Caco-2 (cell line): ENCODE measurements at regions not wholly inside any gene's neighbourhood (a gene's known extent, or its start where the extent isn't known, plus 50 kb on each side); places are given as distances from the start of the nearest gene placed in this dataset.

Experiments used
- BruUV-seq: library from RNA; stranded (reverse); fragments of 400-500 nt; replicated peaks from 2 replicates; lab custom pipeline; 2021; lab: Mats Ljungman, UMichigan
- CTCF ChIA-PET: fragments of 300-600 bp; sonication (Branson Sonifier 250); formaldehyde crosslinking; loops from one replicate; lab custom pipeline; 2022; ENCODE audit warnings: antibody characterized with exemption; lab: Charles Lee
- POLR2A ChIA-PET: fragments of 300-600 bp; sonication (Branson Sonifier 250); formaldehyde crosslinking; loops from one replicate; lab custom pipeline; 2022; ENCODE audit warnings: antibody characterized with exemption; lab: Charles Lee
- DNase-seq, 2 experiments: peaks; one replicate each; pipeline versions ENCODE4 v3.0.0 to v3.0.0-alpha.2; 2020 to 2022
- H3K27me3 ChIP-seq: replicated peaks from 2 replicates; pipeline ENCODE4 v1.6.0; 2011; ENCODE audit warnings: low read length; ENCODE audit not compliant: control insufficient read depth, insufficient read depth
- H3K36me3 ChIP-seq: 2 replicates; pipeline ENCODE4 v1.5.1; 2011; ENCODE audit warnings: low read length; ENCODE audit not compliant: control insufficient read depth, insufficient read depth
- H3K4me1 ChIP-seq: fragments of 250-450 bp; sonication (Bioruptor Pico); 2 replicates; pipeline ENCODE4 v1.5.1; 2020; ENCODE audit warnings: mild to moderate bottlenecking
- H3K4me3 ChIP-seq: 2 replicates; pipeline ENCODE4 v1.5.1; 2011; ENCODE audit warnings: low read depth, mild to moderate bottlenecking, control low read depth, low read length
- H3K9me3 ChIP-seq: fragments of 250-450 bp; sonication (Bioruptor Pico); 2 replicates; pipeline ENCODE4 v1.5.1; 2020; ENCODE audit warnings: mild to moderate bottlenecking, moderate library complexity
- H3K27ac Mint-ChIP-seq: one replicate; pipeline ENCODE4 v1.8.0; 2022; ENCODE audit warnings: mixed read lengths; ENCODE audit not compliant: unreplicated experiment
- H3K27me3 Mint-ChIP-seq: one replicate; pipeline ENCODE4 v1.8.0; 2022; ENCODE audit warnings: mixed read lengths; ENCODE audit not compliant: insufficient read depth, unreplicated experiment
- H3K36me3 Mint-ChIP-seq: one replicate; pipeline ENCODE4 v1.8.0; 2022; ENCODE audit warnings: mild to moderate bottlenecking, mixed read lengths; ENCODE audit not compliant: insufficient read depth, unreplicated experiment
- H3K4me1 Mint-ChIP-seq: one replicate; pipeline ENCODE4 v1.8.0; 2022; ENCODE audit warnings: low read depth, mixed read lengths; ENCODE audit not compliant: unreplicated experiment
- H3K4me3 Mint-ChIP-seq: one replicate; pipeline ENCODE4 v1.8.0; 2022; ENCODE audit warnings: mild to moderate bottlenecking, moderate library complexity, mixed read lengths; ENCODE audit not compliant: unreplicated experiment
- H3K9me3 Mint-ChIP-seq: one replicate; pipeline ENCODE4 v1.8.0; 2022; ENCODE audit warnings: mixed read lengths; ENCODE audit not compliant: unreplicated experiment
- intact Hi-C: fragments of 100-400 bp; cut with micrococcal nuclease; formaldehyde crosslinking; loops from one replicate; pipeline ENCODE4 v1.10.0; 2022; ENCODE audit not compliant: unreplicated experiment
- TF ChIP-seq, protein P1 (sequence below), 2 experiments: fragments of 200-600 bp in 1 of 2; IDR thresholded peaks; 1 replicate in 1 of 2; 2 replicates in 1 of 2; pipeline versions ENCODE4 v1.5.1 to v1.8.0; 2011 to 2022; ENCODE audit warnings: antibody characterized with exemption in 1 of 2, control low read depth in 1 of 2, inconsistent platforms in 1 of 2, low read depth in 1 of 2, low read length in 1 of 2, mild to moderate bottlenecking in 1 of 2, moderate library complexity in 1 of 2; ENCODE audit not compliant: insufficient read depth in 1 of 2, severe bottlenecking in 1 of 2, unreplicated experiment in 1 of 2

- Mint-ChIP-seq H3K27me3 (no peaks in the 10 kb centered on the region), H3K27ac (peak overlapping the region; percentile 95), H3K36me3 (peaks cover 6% of the 10 kb centered on the region), H3K9me3 (peaks cover 3% of the 10 kb centered on the region), H3K4me3 (peak overlapping the region; percentile 49), H3K4me1 (peaks cover 6% of the 10 kb centered on the region)
- no peaks in the 10 kb centered on the region for H3K27me3 ChIP-seq
- H3K36me3 ChIP-seq = no peaks in the 10 kb centered on the region
- peaks cover 22% of the 10 kb centered on the region for H3K4me1 ChIP-seq
- TSS peak; percentile 60 for BruUV-seq
- peak in 1 of 2 experiments; percentile 18 for DNase-seq
- ChIA-PET CTCF (interaction anchor here (1.3 to 2.3 kb wide), 2 partner anchors 17 to 19 kb away, joined by 3 to 15 read pairs; no protein-coding TSS in a partner anchor), POLR2A (no interaction called here)
- intact Hi-C loops = loop anchor here (1.0 to 5.0 kb wide), 3 partner anchors 18 to 251 kb away; no protein-coding TSS in a partner anchor
- TF ChIP-seq, protein P1, sequence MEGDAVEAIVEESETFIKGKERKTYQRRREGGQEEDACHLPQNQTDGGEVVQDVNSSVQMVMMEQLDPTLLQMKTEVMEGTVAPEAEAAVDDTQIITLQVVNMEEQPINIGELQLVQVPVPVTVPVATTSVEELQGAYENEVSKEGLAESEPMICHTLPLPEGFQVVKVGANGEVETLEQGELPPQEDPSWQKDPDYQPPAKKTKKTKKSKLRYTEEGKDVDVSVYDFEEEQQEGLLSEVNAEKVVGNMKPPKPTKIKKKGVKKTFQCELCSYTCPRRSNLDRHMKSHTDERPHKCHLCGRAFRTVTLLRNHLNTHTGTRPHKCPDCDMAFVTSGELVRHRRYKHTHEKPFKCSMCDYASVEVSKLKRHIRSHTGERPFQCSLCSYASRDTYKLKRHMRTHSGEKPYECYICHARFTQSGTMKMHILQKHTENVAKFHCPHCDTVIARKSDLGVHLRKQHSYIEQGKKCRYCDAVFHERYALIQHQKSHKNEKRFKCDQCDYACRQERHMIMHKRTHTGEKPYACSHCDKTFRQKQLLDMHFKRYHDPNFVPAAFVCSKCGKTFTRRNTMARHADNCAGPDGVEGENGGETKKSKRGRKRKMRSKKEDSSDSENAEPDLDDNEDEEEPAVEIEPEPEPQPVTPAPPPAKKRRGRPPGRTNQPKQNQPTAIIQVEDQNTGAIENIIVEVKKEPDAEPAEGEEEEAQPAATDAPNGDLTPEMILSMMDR (IDR thresholded peaks at IDR 0.05; ENCODE audit: insufficient read depth in 1 of 2, low read depth in 1 of 2, low read length in 1 of 2, severe bottlenecking in 1 of 2, unreplicated experiment in 1 of 2) = no peak
- H3K9me3 ChIP-seq = no peaks in the 10 kb centered on the region
- no peak overlapping the region for H3K4me3 ChIP-seq
Observed at GRCh38 chr6:150668900-150669302, 69.2 kb downstream of the PLEKHG1 start.

GRCh38 chr6:150670311-150670710 lies 70.6 kb downstream of the PLEKHG1 start:
- Mint-ChIP-seq H3K36me3 (peaks cover 6% of the 10 kb centered on the region), H3K27me3 (no peaks in the 10 kb centered on the region), H3K4me1 (peaks cover 12% of the 10 kb centered on the region), H3K27ac (no peak overlapping the region), H3K4me3 (no peak overlapping the region), H3K9me3 (no peaks in the 10 kb centered on the region)
- no peaks in the 10 kb centered on the region for H3K27me3 ChIP-seq
- peaks cover 22% of the 10 kb centered on the region for H3K4me1 ChIP-seq
- intact Hi-C loops = no loop called here
- no peaks in the 10 kb centered on the region for H3K9me3 ChIP-seq
- H3K36me3 ChIP-seq = no peaks in the 10 kb centered on the region
- ChIA-PET POLR2A (no interaction called here), CTCF (no interaction called here)
- BruUV-seq = no TSS peak
- H3K4me3 ChIP-seq = no peak overlapping the region
- TF ChIP-seq, protein P1 (IDR thresholded peaks at IDR 0.05; ENCODE audit: insufficient read depth in 1 of 2, low read depth in 1 of 2, low read length in 1 of 2, severe bottlenecking in 1 of 2, unreplicated experiment in 1 of 2) = no peak
- DNase-seq = no peak

DNA sequence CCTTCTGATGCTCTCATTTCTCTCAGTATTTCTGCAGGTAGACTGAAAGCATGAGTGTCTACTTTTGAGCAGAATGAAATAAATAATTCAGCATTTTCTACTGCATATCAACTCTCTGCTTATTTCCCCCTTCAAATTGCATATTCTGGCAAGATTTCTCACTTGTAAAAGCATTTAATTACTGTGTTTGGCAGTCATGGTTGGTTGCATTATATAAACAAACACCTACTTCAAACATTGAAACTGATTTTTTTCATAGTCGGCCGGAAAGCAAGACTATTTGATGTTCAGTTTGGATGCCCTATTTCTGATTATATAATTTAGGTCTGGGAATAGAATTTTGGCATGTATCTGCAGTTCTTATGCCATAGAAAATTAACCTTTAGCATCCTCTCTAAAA lies 73.1 kb downstream of the PLEKHG1 start:
- ChIA-PET CTCF (no interaction called here), POLR2A (no interaction called here)
- no peak overlapping the region for H3K4me3 ChIP-seq
- Mint-ChIP-seq H3K4me1 (peaks cover 20% of the 10 kb centered on the region), H3K27me3 (no peaks in the 10 kb centered on the region), H3K36me3 (peaks cover 6% of the 10 kb centered on the region), H3K27ac (no peak overlapping the region), H3K9me3 (no peaks in the 10 kb centered on the region), H3K4me3 (no peak overlapping the region)
- no peaks in the 10 kb centered on the region for H3K27me3 ChIP-seq
- TF ChIP-seq, protein P1 (IDR thresholded peaks at IDR 0.05; ENCODE audit: insufficient read depth in 1 of 2, low read depth in 1 of 2, low read length in 1 of 2, severe bottlenecking in 1 of 2, unreplicated experiment in 1 of 2) = no peak
- BruUV-seq = no TSS peak
- intact Hi-C loops = no loop called here
- no peaks in the 10 kb centered on the region for H3K36me3 ChIP-seq
- H3K4me1 ChIP-seq = peaks cover 14% of the 10 kb centered on the region
- no peaks in the 10 kb centered on the region for H3K9me3 ChIP-seq
- DNase-seq = no peak
